ENCODE measurements at regions not wholly inside any gene's neighbourhood (a gene's known extent, or its start where the extent isn't known, plus 50 kb on each side); places are given as distances from the start of the nearest gene placed in this dataset.

DNA sequence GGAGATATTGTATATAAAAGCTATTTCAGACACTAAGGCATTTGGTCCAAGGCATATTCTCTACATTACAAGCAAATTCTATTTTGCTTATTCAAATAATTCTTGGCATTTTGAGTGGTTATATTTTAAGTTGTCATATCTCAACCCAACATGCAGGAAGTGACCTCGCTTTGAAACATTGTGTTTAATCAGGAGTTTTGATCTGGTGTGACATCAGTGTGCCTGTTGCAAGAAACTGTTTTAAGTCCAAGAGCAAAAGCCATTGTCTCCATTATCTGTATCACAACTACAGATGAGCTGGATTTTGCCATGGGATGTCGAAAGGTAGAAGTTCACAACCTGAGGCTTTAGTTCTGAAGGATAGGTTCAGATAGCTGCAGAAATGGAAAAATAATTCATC lies 509.9 kb upstream of the ID4 start:
- TF ChIP-seq CTCF (IDR thresholded peaks at IDR 0.05) (no peak), EP300 (IDR thresholded peaks at IDR 0.05) (no peak)

Data from esophagus muscularis mucosa (tissue), 3 donors.